Caco-2 (cell line): ENCODE measurements at regions not wholly inside any gene's neighbourhood (a gene's known extent, or its start where the extent isn't known, plus 50 kb on each side); places are given as distances from the start of the nearest gene placed in this dataset.

Source experiments
- BruUV-seq: library from RNA; stranded (reverse); fragments of 400-500 nt; replicated peaks from 2 replicates; lab custom pipeline; 2021; lab: Mats Ljungman, UMichigan
- CTCF ChIA-PET: fragments of 300-600 bp; sonication (Branson Sonifier 250); formaldehyde crosslinking; loops from one replicate; lab custom pipeline; 2022; ENCODE audit warnings: antibody characterized with exemption; lab: Charles Lee
- POLR2A ChIA-PET: fragments of 300-600 bp; sonication (Branson Sonifier 250); formaldehyde crosslinking; loops from one replicate; lab custom pipeline; 2022; ENCODE audit warnings: antibody characterized with exemption; lab: Charles Lee
- DNase-seq, 2 experiments: peaks; one replicate each; pipeline versions ENCODE4 v3.0.0 to v3.0.0-alpha.2; 2020 to 2022
- H3K27me3 ChIP-seq: replicated peaks from 2 replicates; pipeline ENCODE4 v1.6.0; 2011; ENCODE audit warnings: low read length; ENCODE audit not compliant: control insufficient read depth, insufficient read depth
- H3K36me3 ChIP-seq: 2 replicates; pipeline ENCODE4 v1.5.1; 2011; ENCODE audit warnings: low read length; ENCODE audit not compliant: control insufficient read depth, insufficient read depth
- H3K4me1 ChIP-seq: fragments of 250-450 bp; sonication (Bioruptor Pico); 2 replicates; pipeline ENCODE4 v1.5.1; 2020; ENCODE audit warnings: mild to moderate bottlenecking
- H3K4me3 ChIP-seq: 2 replicates; pipeline ENCODE4 v1.5.1; 2011; ENCODE audit warnings: low read depth, mild to moderate bottlenecking, control low read depth, low read length
- H3K9me3 ChIP-seq: fragments of 250-450 bp; sonication (Bioruptor Pico); 2 replicates; pipeline ENCODE4 v1.5.1; 2020; ENCODE audit warnings: mild to moderate bottlenecking, moderate library complexity
- H3K27ac Mint-ChIP-seq: one replicate; pipeline ENCODE4 v1.8.0; 2022; ENCODE audit warnings: mixed read lengths; ENCODE audit not compliant: unreplicated experiment
- H3K27me3 Mint-ChIP-seq: one replicate; pipeline ENCODE4 v1.8.0; 2022; ENCODE audit warnings: mixed read lengths; ENCODE audit not compliant: insufficient read depth, unreplicated experiment
- H3K36me3 Mint-ChIP-seq: one replicate; pipeline ENCODE4 v1.8.0; 2022; ENCODE audit warnings: mild to moderate bottlenecking, mixed read lengths; ENCODE audit not compliant: insufficient read depth, unreplicated experiment
- H3K4me1 Mint-ChIP-seq: one replicate; pipeline ENCODE4 v1.8.0; 2022; ENCODE audit warnings: low read depth, mixed read lengths; ENCODE audit not compliant: unreplicated experiment
- H3K4me3 Mint-ChIP-seq: one replicate; pipeline ENCODE4 v1.8.0; 2022; ENCODE audit warnings: mild to moderate bottlenecking, moderate library complexity, mixed read lengths; ENCODE audit not compliant: unreplicated experiment
- H3K9me3 Mint-ChIP-seq: one replicate; pipeline ENCODE4 v1.8.0; 2022; ENCODE audit warnings: mixed read lengths; ENCODE audit not compliant: unreplicated experiment
- intact Hi-C: fragments of 100-400 bp; cut with micrococcal nuclease; formaldehyde crosslinking; loops from one replicate; pipeline ENCODE4 v1.10.0; 2022; ENCODE audit not compliant: unreplicated experiment
- TF ChIP-seq, protein P1 (sequence below), 2 experiments: fragments of 200-600 bp in 1 of 2; IDR thresholded peaks; 1 replicate in 1 of 2; 2 replicates in 1 of 2; pipeline versions ENCODE4 v1.5.1 to v1.8.0; 2011 to 2022; ENCODE audit warnings: antibody characterized with exemption in 1 of 2, control low read depth in 1 of 2, inconsistent platforms in 1 of 2, low read depth in 1 of 2, low read length in 1 of 2, mild to moderate bottlenecking in 1 of 2, moderate library complexity in 1 of 2; ENCODE audit not compliant: insufficient read depth in 1 of 2, severe bottlenecking in 1 of 2, unreplicated experiment in 1 of 2

DNA sequence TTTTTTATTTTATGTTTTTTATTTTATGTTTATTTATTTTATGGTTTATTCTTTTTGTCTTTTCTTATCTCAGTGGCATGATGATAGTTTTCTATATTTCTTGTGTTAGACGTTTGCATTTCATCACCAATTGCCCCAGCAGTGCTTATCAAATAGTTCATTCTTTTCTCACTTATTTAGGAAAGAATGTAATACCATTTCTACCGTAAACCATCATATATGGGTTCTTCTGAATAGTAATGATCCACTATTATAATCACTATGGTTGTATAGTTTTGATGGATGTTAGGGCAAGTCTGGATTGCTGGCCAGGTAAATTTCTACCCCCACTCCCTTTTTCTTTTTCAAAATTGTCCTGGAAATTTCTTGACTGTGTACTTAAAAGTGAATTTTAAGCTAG, 134.6 kb upstream of the FBXO33 start:
- Mint-ChIP-seq H3K27ac (no peak overlapping the region), H3K9me3 (no peaks in the 10 kb centered on the region), H3K36me3 (no peaks in the 10 kb centered on the region), H3K4me1 (no peaks in the 10 kb centered on the region), H3K4me3 (no peak overlapping the region), H3K27me3 (no peaks in the 10 kb centered on the region)
- ChIA-PET POLR2A (no interaction called here), CTCF (no interaction called here)
- Histone ChIP-seq H3K27me3 (no peaks in the 10 kb centered on the region), H3K9me3 (no peaks in the 10 kb centered on the region), H3K4me3 (no peak overlapping the region), H3K36me3 (no peaks in the 10 kb centered on the region), H3K4me1 (no peaks in the 10 kb centered on the region)
- intact Hi-C loops = no loop called here
- no TSS peak for BruUV-seq
- TF ChIP-seq, protein P1, sequence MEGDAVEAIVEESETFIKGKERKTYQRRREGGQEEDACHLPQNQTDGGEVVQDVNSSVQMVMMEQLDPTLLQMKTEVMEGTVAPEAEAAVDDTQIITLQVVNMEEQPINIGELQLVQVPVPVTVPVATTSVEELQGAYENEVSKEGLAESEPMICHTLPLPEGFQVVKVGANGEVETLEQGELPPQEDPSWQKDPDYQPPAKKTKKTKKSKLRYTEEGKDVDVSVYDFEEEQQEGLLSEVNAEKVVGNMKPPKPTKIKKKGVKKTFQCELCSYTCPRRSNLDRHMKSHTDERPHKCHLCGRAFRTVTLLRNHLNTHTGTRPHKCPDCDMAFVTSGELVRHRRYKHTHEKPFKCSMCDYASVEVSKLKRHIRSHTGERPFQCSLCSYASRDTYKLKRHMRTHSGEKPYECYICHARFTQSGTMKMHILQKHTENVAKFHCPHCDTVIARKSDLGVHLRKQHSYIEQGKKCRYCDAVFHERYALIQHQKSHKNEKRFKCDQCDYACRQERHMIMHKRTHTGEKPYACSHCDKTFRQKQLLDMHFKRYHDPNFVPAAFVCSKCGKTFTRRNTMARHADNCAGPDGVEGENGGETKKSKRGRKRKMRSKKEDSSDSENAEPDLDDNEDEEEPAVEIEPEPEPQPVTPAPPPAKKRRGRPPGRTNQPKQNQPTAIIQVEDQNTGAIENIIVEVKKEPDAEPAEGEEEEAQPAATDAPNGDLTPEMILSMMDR (IDR thresholded peaks at IDR 0.05; ENCODE audit: insufficient read depth in 1 of 2, low read depth in 1 of 2, low read length in 1 of 2, severe bottlenecking in 1 of 2, unreplicated experiment in 1 of 2) = no peak
- DNase-seq = no peak

DNA sequence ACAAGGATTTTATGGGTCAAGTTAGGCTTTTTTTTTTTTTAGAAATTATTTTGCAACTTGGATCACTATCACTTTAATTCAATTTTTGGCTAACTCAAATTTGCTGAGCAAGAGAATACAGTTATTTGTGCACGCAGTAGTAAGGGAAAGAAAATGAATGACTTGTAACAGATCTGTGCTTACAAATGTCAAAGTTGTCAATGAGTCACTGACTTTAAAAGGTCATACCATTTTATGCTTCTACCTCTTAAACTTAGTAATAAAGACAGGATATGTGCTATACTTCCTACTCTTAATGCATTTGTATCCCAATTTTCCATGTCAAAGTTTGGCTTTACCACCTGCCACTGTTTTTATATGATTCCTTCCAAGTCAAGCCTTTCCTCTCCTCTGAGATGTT, 131.1 kb upstream of the FBXO33 start:
- TF ChIP-seq, protein P1 (IDR thresholded peaks at IDR 0.05; ENCODE audit: insufficient read depth in 1 of 2, low read depth in 1 of 2, low read length in 1 of 2, severe bottlenecking in 1 of 2, unreplicated experiment in 1 of 2) = no peak
- no TSS peak for BruUV-seq
- Mint-ChIP-seq H3K9me3 (peaks cover 15% of the 10 kb centered on the region), H3K36me3 (no peaks in the 10 kb centered on the region), H3K27ac (no peak overlapping the region), H3K4me3 (no peak overlapping the region), H3K27me3 (no peaks in the 10 kb centered on the region), H3K4me1 (no peaks in the 10 kb centered on the region)
- Histone ChIP-seq H3K9me3 (peaks cover 5% of the 10 kb centered on the region; the same call in 1 of the 2 replicates), H3K4me1 (no peaks in the 10 kb centered on the region), H3K27me3 (no peaks in the 10 kb centered on the region), H3K36me3 (no peaks in the 10 kb centered on the region), H3K4me3 (no peak overlapping the region)
- CTCF ChIA-PET = no interaction called here
- intact Hi-C loops = no loop called here
- no peak for DNase-seq
- POLR2A ChIA-PET = no interaction called here

DNA sequence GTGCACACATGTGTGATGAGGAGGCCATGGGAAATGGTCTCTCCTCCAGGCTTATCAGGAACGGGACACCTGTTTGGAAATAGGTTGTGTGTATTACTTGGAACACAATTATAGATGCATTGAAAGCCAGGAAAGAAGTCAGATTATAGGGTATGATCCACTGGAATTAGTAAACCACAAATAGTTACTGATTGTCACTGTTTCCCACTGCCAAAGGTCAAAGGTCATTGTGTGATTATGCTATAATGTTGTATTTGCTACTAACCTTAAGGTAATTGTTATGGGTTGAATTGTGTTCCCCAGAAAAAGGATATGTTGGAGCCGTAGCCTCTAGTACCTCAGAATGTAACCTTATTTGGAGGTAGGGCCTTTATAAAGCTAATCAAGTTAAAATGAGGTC, 129.9 kb upstream of the FBXO33 start:
- Mint-ChIP-seq H3K27me3 (no peaks in the 10 kb centered on the region), H3K4me3 (no peak overlapping the region), H3K9me3 (peaks cover 16% of the 10 kb centered on the region), H3K27ac (no peak overlapping the region), H3K4me1 (no peaks in the 10 kb centered on the region), H3K36me3 (no peaks in the 10 kb centered on the region)
- intact Hi-C loops = no loop called here
- Histone ChIP-seq H3K9me3 (peaks cover 9% of the 10 kb centered on the region), H3K4me3 (no peak overlapping the region), H3K27me3 (no peaks in the 10 kb centered on the region), H3K36me3 (no peaks in the 10 kb centered on the region), H3K4me1 (no peaks in the 10 kb centered on the region)
- ChIA-PET POLR2A (no interaction called here), CTCF (no interaction called here)
- TF ChIP-seq, protein P1 (IDR thresholded peaks at IDR 0.05; ENCODE audit: insufficient read depth in 1 of 2, low read depth in 1 of 2, low read length in 1 of 2, severe bottlenecking in 1 of 2, unreplicated experiment in 1 of 2) = no peak
- no TSS peak for BruUV-seq
- no peak for DNase-seq
